ENCODE measurements at regions not wholly inside any gene's neighbourhood (a gene's known extent, or its start where the extent isn't known, plus 50 kb on each side); places are given as distances from the start of the nearest gene placed in this dataset.

DNA sequence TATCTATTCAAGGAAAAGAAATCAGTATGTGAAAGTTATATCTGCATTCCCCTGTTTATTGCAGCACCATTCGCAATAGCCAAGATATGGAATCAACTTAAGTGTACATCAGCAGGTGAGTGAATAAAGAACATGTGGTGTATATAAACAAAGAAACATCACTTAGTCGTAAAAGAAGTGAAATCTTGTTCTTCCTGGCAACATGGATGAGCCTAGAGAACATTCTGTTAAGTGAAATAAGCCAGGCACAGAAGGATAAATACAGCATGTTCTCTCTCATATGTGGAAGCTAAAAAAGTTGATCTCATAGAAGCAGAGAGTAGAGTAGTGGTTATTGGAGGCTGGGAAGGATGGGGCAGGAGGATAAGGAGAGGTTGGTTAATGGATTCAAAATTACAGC lies 287.9 kb upstream of the FERMT1 start:
- Histone ChIP-seq H3K36me3 (no peaks in the 10 kb centered on the region), H3K27me3 (no peaks in the 10 kb centered on the region), H3K27ac (no peak overlapping the region), H3K4me1 (no peaks in the 10 kb centered on the region), H3K4me3 (no peak overlapping the region), H3K9me3 (replicated peaks) (no peaks in the 10 kb centered on the region)
- no peak for DNase-seq

DNA sequence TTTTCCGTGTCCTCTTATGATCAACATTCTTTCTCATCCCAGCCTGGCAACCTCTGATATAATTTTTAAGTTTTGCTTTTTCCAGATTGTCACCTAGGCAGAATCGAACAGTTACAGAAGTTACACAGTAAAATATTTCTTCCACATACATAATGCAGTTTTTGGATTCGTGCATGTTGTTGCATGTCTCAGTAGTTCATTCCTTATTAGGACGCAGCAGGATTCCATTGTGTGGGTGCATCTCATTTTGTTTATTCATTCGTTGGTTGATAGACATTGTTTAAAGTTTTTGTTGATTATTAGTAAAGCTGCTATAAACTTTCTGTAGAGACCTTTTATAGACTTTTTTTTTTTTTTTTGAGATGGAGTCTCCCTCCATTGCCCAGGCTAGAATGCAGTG lies 284.3 kb upstream of the FERMT1 start:
- Histone ChIP-seq H3K4me1 (no peaks in the 10 kb centered on the region), H3K9me3 (replicated peaks) (no peaks in the 10 kb centered on the region), H3K27ac (no peak overlapping the region), H3K4me3 (no peak overlapping the region), H3K36me3 (no peaks in the 10 kb centered on the region), H3K27me3 (no peaks in the 10 kb centered on the region)
- no peak for DNase-seq

DNA sequence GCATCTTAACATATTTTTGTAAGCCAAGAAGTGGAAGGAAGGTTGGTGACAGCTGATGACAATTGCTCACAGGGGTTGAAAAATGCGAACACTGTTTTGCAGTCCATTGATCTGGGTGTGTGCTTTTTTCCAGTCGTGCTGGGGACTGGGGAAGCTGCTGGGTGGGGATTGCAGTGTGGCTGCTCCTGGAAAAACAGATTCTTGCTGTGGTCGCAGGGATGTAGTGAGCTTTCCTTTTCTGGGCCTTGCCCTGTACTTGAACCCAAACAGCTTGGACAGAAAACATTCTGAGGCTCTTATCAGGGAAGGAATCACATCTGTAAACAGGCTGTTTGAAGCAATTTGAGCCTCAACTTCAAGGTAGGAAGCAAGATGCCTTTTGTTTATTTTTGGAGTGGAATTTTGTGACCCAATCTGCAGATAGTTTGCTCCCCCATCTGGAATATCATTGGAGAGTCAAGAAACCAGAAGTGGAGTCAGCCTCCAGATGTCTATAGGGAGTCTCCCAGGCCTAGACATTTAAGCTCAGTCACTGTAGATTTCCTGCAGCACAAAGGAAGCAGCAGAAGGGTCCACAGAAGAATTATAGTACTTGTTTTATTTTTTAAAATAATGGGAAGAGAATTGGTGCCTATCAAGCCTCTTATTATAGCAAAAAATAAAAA lies 279.2 kb upstream of the FERMT1 start:
- Histone ChIP-seq H3K36me3 (no peaks in the 10 kb centered on the region), H3K4me3 (no peak overlapping the region), H3K27ac (no peak overlapping the region), H3K27me3 (no peaks in the 10 kb centered on the region), H3K9me3 (replicated peaks) (no peaks in the 10 kb centered on the region), H3K4me1 (no peaks in the 10 kb centered on the region)
- DNase-seq: no peak

DNA sequence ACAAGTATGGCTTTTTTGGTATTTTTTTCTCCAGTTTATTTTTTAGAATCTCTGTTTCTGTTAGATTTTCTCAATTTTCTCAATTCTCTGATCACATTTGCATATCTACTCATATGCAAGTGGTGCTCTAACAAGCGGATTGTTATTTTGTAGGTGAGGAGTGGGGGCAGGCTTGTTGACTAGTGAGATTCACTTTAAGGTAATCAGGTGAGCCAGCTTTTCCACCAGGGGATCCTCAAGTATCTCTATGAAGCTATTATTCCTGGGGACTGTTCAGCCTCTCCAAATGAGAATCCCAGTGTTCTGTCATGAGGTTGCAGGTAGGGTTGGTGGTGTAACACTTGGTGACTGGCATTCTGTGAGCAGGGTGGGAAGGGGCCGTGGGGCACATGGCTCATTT lies 274.3 kb upstream of the FERMT1 start:
- H3K9me3 ChIP-seq (replicated peaks): no peaks in the 10 kb centered on the region
- no peak overlapping the region for H3K4me3 ChIP-seq
- no peak overlapping the region for H3K27ac ChIP-seq
- no peaks in the 10 kb centered on the region for H3K27me3 ChIP-seq
- no peaks in the 10 kb centered on the region for H3K36me3 ChIP-seq
- DNase-seq: no peak
- no peaks in the 10 kb centered on the region for H3K4me1 ChIP-seq

DNA sequence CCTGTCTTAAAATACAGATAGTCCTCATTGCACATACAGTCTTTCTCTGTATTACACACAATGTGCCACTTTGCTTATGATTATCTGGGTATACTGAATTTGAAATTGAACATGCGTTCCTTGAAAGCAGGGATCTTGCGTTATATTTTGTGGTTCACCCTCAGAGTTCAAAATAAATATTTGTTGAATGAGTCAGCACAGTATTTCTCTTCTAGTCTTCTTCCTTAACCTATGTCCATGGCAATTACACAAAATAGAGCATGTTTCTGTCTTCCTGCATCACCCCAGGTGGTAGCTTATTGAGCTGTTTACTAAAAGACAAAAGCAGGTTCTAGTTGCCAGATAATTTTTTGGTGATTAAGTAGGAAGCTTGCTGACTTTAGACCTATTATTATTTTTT lies 272.9 kb upstream of the FERMT1 start:
- H3K27me3 ChIP-seq: no peaks in the 10 kb centered on the region
- no peak overlapping the region for H3K27ac ChIP-seq
- no peak overlapping the region for H3K4me3 ChIP-seq
- no peaks in the 10 kb centered on the region for H3K36me3 ChIP-seq
- H3K4me1 ChIP-seq: no peaks in the 10 kb centered on the region
- no peaks in the 10 kb centered on the region for H3K9me3 ChIP-seq (replicated peaks)
- DNase-seq: no peak

DNA sequence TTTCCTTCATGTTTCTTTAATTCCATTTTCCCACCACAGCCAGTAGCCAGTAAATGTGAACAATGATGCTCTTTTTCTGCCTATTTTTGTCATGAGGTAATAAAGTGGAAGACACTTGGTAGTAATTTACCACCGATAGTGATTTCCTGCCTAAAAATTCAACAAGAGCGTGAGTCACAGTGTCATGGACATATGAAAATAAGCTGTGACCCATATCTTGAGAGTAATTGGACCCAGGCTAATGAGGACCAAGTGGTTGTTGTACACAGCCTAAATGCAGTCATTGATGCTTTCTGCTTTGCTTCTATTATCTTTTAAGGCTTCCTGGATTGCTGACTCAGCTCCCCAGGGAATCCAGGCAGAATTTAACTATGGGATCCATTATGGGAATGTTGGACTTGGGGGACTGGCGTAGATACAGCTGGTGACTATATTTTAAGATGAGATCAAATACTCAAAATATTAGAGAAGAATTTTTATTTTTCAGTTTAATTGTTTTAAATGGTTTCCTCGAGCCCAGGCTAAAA lies 265.9 kb upstream of the FERMT1 start:
- no peak overlapping the region for H3K4me3 ChIP-seq
- no peak for DNase-seq
- H3K36me3 ChIP-seq: no peaks in the 10 kb centered on the region
- H3K27ac ChIP-seq: no peak overlapping the region
- no peaks in the 10 kb centered on the region for H3K4me1 ChIP-seq
- no peaks in the 10 kb centered on the region for H3K27me3 ChIP-seq
- no peaks in the 10 kb centered on the region for H3K9me3 ChIP-seq (replicated peaks)

- Histone ChIP-seq H3K4me1 (no peaks in the 10 kb centered on the region), H3K9me3 (replicated peaks) (no peaks in the 10 kb centered on the region), H3K4me3 (no peak overlapping the region), H3K27me3 (no peaks in the 10 kb centered on the region), H3K36me3 (no peaks in the 10 kb centered on the region), H3K27ac (no peak overlapping the region)
- no peak for DNase-seq
These were observed 262.2 kb upstream of the FERMT1 start for GRCh38 chr20:6384956-6385486.

DNA sequence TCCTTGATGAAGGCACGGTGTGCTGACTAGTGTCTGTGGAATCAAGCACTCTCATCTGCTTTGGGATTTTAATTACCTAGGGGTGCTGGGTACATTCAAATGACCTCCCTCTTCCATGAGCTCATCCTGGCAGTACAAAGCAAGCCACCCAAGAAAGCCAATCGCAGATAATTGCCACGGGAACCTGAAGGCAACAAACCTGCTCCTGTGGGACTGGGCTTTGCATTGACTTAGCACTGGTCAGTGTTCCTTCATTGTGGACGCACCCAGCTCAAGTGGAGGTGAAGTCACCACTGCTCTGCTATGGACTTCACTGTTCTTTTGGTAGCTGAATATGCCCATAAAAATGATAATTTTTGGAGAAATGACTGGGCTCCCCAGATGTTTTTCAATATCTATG lies 261.6 kb upstream of the FERMT1 start:
- DNase-seq: no peak
- Histone ChIP-seq H3K36me3 (no peaks in the 10 kb centered on the region), H3K4me1 (no peaks in the 10 kb centered on the region), H3K9me3 (replicated peaks) (no peaks in the 10 kb centered on the region), H3K27ac (no peak overlapping the region), H3K4me3 (no peak overlapping the region), H3K27me3 (no peaks in the 10 kb centered on the region)

- H3K27ac ChIP-seq: no peak overlapping the region
- H3K9me3 ChIP-seq (replicated peaks): no peaks in the 10 kb centered on the region
- no peak overlapping the region for H3K4me3 ChIP-seq
- H3K36me3 ChIP-seq: no peaks in the 10 kb centered on the region
- no peaks in the 10 kb centered on the region for H3K4me1 ChIP-seq
- peak in 1 of 2 experiments; percentile 4 for DNase-seq
- no peaks in the 10 kb centered on the region for H3K27me3 ChIP-seq
These were observed 259.1 kb upstream of the FERMT1 start for GRCh38 chr20:6381887-6382286.

DNA sequence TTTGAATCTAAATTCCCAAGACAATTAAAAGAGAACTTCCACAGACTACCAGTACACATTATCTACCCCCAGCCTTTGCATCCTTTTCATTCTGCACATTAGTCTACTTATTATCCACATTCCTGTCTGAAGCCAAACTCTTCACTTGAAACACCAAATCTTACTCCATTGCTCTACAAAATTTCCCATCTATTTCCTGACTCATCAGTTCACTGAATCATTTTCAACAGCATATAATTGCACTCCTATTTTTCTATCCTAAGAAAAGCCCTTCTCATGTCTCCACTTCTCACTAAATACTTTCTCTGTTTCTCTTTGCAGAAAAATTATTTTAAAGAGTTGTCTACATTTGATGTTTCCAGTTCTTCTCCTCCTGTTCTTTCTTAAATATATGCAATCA lies 239.4 kb upstream of the FERMT1 start:
- no peak overlapping the region for H3K4me3 ChIP-seq
- H3K4me1 ChIP-seq: no peaks in the 10 kb centered on the region
- H3K36me3 ChIP-seq: no peaks in the 10 kb centered on the region
- H3K27me3 ChIP-seq: no peaks in the 10 kb centered on the region
- H3K27ac ChIP-seq: no peak overlapping the region
- DNase-seq: no peak
- H3K9me3 ChIP-seq (replicated peaks): no peaks in the 10 kb centered on the region

GRCh38 chr20:6360766-6361165 lies 237.9 kb upstream of the FERMT1 start:
- Histone ChIP-seq H3K27me3 (no peaks in the 10 kb centered on the region), H3K4me1 (no peaks in the 10 kb centered on the region), H3K36me3 (no peaks in the 10 kb centered on the region), H3K4me3 (no peak overlapping the region), H3K9me3 (replicated peaks) (no peaks in the 10 kb centered on the region), H3K27ac (no peak overlapping the region)
- no peak for DNase-seq

DNA sequence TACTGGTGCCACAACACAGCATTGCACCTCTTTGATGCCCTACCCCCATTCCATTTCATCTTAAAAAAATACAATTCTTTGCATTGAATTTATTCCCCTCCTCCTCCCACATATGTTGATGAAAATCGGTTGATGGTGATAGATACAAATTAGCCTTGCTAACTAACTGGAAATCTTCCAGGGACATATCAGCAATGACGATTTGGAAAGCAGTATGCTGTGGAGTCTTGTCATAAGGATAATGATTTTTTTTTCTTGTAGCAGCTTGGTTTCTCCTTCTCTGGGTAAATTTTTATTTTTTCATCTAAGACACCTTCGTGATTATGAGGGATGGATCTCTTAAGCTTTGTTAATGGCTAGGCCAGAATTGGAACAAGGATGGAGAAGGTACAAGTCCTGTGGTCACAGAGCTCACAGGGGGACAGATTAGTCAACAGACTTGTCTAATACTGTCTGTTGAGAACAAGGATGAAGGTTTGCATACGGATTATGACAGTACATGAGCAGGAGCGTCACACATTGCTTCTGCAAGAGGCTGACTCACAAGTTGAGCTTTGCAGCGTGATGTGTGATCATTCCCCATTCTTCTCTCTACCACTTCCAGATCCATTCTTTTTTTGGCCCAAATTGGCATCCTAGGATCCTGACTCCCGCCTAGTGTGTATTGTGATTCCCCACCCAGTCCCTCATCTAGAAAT lies 233.1 kb upstream of the FERMT1 start:
- no peak overlapping the region for H3K27ac ChIP-seq
- DNase-seq: no peak
- no peak overlapping the region for H3K4me3 ChIP-seq
- H3K27me3 ChIP-seq: no peaks in the 10 kb centered on the region
- no peaks in the 10 kb centered on the region for H3K4me1 ChIP-seq
- no peaks in the 10 kb centered on the region for H3K36me3 ChIP-seq
- H3K9me3 ChIP-seq (replicated peaks): no peaks in the 10 kb centered on the region

DNA sequence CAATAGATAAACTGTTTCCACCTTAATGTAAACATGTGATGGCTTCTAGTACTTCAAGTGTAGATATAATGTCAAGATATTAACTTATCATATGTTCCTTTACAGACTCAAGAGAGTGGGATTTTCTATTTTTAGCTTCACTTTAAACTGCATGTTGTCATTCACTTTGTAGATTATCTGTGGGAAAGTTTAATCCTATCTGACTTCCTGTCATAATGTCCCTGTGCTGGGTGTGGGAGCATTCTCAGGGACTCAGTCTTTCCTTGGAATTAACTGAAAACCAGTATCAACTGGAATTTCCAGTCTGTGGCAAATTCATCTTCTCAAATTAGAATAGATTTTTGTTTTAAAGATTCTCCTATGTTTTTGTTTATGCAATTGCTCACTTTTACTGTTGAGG lies 226.1 kb upstream of the FERMT1 start:
- Histone ChIP-seq H3K27ac (no peak overlapping the region), H3K36me3 (no peaks in the 10 kb centered on the region), H3K27me3 (no peaks in the 10 kb centered on the region), H3K9me3 (replicated peaks) (no peaks in the 10 kb centered on the region), H3K4me1 (no peaks in the 10 kb centered on the region), H3K4me3 (no peak overlapping the region)
- no peak for DNase-seq

DNA sequence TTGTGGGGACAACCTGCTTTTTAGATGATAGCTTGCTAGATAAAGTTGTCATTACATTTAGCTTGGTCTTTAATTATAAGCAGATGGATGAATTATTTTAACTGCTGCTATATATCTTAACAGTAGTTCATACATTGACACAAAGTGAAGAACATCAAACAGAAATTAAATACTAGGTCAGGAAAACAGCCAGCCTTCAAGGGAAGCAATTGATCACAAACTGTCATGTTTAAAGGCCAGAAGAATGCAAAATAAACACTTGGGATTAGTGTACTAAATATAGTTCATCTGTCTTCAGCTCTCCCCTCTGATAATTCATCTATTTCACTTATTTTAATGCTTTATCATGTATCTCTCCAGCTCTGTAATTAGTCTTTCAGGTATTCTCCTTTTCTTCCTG lies 225.1 kb upstream of the FERMT1 start:
- no peaks in the 10 kb centered on the region for H3K9me3 ChIP-seq (replicated peaks)
- DNase-seq: no peak
- no peak overlapping the region for H3K27ac ChIP-seq
- H3K27me3 ChIP-seq: no peaks in the 10 kb centered on the region
- no peaks in the 10 kb centered on the region for H3K36me3 ChIP-seq
- no peak overlapping the region for H3K4me3 ChIP-seq
- no peaks in the 10 kb centered on the region for H3K4me1 ChIP-seq

DNA sequence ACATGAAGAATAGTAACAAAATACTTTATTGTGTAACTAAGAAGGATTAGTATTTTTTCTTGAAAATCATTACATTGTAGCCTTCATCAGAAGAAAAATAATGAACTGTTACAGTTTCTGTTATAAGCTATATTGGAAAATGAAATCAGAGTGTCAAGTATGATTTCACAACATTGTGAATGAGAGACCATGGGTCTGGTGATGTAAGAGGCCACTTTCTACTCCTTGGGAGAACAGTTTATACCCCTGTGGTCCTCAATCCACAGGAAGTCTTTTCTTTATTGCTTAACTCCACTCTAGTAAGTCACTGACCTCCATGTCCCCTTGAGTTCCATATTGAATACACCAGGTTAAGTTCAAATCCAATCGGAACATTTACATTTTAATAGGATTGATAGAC lies 218.7 kb upstream of the FERMT1 start:
- no peak overlapping the region for H3K27ac ChIP-seq
- no peaks in the 10 kb centered on the region for H3K4me1 ChIP-seq
- H3K36me3 ChIP-seq: no peaks in the 10 kb centered on the region
- no peaks in the 10 kb centered on the region for H3K9me3 ChIP-seq (replicated peaks)
- no peak overlapping the region for H3K4me3 ChIP-seq
- no peak for DNase-seq
- no peaks in the 10 kb centered on the region for H3K27me3 ChIP-seq

DNA sequence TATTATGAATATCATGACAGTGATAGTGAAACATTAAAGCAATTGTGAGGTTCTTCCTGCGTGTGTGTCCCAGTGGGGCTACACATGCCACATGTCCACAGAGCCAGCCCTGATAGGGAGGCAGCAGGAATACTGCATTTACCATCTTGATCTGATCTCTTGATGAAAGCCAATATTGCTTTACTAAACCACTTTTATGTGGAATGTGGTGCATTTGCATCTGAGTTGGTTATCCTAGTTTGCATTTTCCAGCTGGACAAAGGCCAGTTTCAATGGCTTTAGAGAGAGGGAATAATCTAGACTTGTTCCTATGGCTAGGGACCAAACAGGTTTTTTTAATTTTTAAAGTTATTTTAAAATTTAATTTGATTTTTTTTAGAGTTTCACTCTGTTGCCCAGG lies 216.3 kb upstream of the FERMT1 start:
- no peaks in the 10 kb centered on the region for H3K4me1 ChIP-seq
- no peaks in the 10 kb centered on the region for H3K9me3 ChIP-seq (replicated peaks)
- H3K27me3 ChIP-seq: no peaks in the 10 kb centered on the region
- DNase-seq: no peak
- H3K27ac ChIP-seq: no peak overlapping the region
- no peaks in the 10 kb centered on the region for H3K36me3 ChIP-seq
- no peak overlapping the region for H3K4me3 ChIP-seq
